GM12892 (cell line): ENCODE measurements at regions not wholly inside any gene's neighbourhood (a gene's known extent, or its start where the extent isn't known, plus 50 kb on each side); places are given as distances from the start of the nearest gene placed in this dataset.

Experiments used
- POLR2AphosphoS5 ChIP-seq: IDR thresholded peaks from 2 replicates; pipeline ENCODE4 v1.6.1; 2011; ENCODE audit warnings: low read depth, low read length, control low read depth
- TAF1 ChIP-seq: IDR thresholded peaks from 2 replicates; pipeline ENCODE4 v1.6.1; 2011; ENCODE audit warnings: low read depth, mild to moderate bottlenecking, control low read depth, low read length, borderline replicate concordance

DNA sequence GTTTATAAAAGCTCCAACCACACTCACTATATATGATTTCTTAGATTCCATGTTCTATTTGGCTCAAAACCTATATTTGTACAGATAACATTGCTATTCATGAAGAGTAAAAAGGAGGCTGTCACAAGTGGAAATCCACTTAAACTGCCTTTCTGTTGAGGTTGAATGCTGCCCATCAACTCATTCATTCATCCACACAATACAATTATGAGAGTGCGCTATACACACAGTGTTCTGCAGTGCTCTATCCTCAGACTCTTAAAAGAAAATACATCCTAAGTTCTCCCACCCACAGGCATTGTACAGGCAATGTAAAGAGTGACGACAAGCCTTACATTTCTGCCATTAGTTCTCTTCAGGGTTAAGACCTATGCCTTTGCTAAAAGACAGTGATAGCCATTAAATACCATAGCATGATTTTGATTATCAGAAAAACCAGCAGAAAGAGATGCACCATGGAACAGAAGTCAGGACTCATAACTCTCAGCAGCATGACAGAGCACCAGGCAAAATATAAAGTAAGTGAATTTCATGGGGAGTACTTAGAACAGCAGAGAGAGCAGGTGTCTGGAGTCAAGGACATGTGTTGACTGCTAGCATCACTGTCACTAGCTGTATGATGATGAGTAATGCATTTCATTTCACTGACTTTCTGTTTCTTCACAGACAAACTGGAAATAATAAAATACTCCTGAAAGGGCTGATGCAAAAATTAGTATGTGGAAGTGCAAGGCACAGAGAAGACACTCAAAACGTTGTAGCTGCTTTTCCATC, 218.0 kb downstream of the RBM26 start:
- TF ChIP-seq TAF1 (no peak), POLR2AphosphoS5 (no peak)
